Activated CD4-positive, alpha-beta T cell treated with anti-CD3 and anti-CD28 coated beads, Interleukin-2, amount 10 ng/mL, durations not matched to agents 24 days and 14 days (primary cell): ENCODE measurements at regions not wholly inside any gene's neighbourhood (a gene's known extent, or its start where the extent isn't known, plus 50 kb on each side); places are given as distances from the start of the nearest gene placed in this dataset.

Source experiments
- DNase-seq: peaks from one replicate; pipeline ENCODE4 v3.0.0; 2022
- H3K27ac Mint-ChIP-seq: one replicate; pipeline ENCODE4 v1.8.0; 2022; ENCODE audit warnings: mild to moderate bottlenecking, mixed read lengths
- H3K27me3 Mint-ChIP-seq: one replicate; pipeline ENCODE4 v1.8.0; 2022; ENCODE audit warnings: mixed read lengths
- H3K36me3 Mint-ChIP-seq: one replicate; pipeline ENCODE4 v1.8.0; 2022; ENCODE audit warnings: low read depth, mild to moderate bottlenecking, mixed read lengths
- H3K4me1 Mint-ChIP-seq: one replicate; pipeline ENCODE4 v1.8.0; 2021; ENCODE audit warnings: mixed read lengths
- H3K4me3 Mint-ChIP-seq: one replicate; pipeline ENCODE4 v1.8.0; 2022; ENCODE audit warnings: mild to moderate bottlenecking, moderate library complexity, mixed read lengths
- H3K9me3 Mint-ChIP-seq: one replicate; pipeline ENCODE4 v1.8.0; 2021; ENCODE audit warnings: mixed read lengths
- intact Hi-C: fragments of 100-400 bp; cut with micrococcal nuclease; formaldehyde crosslinking; loops from one replicate; pipeline ENCODE4 v1.15.1; 2023

DNA sequence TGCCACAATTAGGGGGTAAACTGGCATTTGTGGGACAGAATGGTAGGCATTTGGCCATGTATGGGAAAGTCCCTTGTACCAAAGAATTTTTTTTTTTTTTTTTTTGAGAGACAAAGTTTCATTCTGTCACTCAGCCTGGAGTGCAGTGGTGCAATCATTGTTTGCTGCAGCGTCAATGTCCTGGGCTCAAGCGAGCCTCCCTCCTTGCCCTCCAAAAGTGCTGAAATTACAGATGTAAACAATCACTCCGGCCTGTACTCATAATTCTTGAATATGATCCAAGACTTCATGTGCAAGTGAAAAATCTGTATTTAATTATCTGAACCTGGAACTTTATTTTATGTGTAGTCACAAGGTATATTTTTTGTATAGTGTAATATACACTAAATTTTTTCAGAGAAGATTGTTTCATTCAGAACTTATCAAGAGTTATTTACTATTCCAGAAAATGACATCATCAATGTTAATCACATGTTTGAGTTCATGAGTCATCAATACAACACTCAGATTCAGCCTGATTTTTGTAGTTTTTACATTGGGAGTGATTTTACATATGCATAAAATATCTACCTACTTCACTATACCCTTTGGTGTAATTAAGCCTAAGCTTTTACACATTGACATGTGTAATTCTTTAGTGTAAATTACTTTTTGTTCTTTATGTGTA lies 138.7 kb upstream of the L3MBTL4 start:
- no peaks in the 10 kb centered on the region for H3K9me3 Mint-ChIP-seq
- H3K36me3 Mint-ChIP-seq: no peaks in the 10 kb centered on the region
- no peak overlapping the region for H3K4me3 Mint-ChIP-seq
- intact Hi-C loops: no loop called here
- no peak for DNase-seq
- no peaks in the 10 kb centered on the region for H3K27me3 Mint-ChIP-seq
- H3K27ac Mint-ChIP-seq: no peak overlapping the region
- no peaks in the 10 kb centered on the region for H3K4me1 Mint-ChIP-seq

DNA sequence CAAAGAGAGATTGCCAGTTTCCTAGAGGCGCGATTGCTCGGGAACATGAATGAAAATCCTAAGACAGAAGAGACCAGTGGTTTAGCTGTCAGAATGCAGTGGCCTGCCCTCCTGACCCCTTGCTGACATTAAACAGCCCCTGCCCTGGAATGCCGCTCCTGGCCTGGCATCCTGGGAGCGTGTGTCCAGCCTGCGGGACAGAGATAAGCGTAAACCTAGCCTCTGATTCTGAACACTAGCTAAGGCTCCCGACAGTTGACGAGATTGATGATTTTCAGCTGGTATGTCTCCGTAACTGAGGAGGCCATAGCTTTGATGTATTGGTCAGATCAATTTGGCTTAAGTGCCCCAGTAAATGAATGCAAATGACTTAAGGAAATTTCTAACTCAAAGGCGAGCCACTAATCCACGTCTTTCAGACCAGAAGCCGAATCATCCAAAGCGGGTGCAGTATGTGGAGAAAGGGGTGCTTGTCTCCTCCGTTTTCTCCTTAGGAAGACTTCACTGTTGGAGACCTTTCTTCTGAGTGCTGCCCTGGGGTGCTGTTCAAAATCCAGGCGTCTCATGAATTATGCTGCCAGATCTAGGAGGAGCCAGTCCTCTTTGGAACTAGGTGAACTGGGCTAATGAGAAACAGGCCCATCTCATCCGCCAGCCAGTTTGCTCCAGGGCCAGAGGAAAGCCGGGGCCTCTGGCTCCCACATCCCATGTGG lies 142.5 kb upstream of the L3MBTL4 start:
- DNase-seq: no peak
- Mint-ChIP-seq H3K27ac (no peak overlapping the region), H3K36me3 (no peaks in the 10 kb centered on the region), H3K4me1 (no peaks in the 10 kb centered on the region), H3K27me3 (no peaks in the 10 kb centered on the region), H3K9me3 (no peaks in the 10 kb centered on the region), H3K4me3 (no peak overlapping the region)
- intact Hi-C loops: no loop called here

DNA sequence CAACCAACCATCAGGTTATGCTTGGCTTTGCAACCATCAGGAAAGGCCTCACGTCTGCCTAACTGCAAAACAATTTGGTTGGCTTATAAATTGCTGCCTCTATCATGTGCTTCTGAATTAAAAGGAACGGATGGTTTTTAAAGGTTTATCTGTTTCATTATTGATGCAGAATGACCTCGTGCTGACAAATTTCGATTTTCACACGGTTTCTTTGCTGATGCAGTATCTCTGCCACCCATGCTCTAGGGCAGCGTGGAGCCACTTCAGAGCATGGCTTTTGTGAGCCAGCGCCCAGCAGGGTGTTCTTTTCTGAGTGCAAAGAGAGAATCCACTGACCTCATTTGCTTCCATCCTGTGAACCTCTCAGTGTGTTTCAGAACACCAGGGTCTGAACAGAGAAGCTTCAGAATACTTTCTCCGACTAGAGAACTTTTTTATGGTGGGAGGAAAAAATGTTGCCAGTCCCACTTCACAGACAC lies 143.1 kb upstream of the L3MBTL4 start:
- Mint-ChIP-seq H3K4me3 (no peak overlapping the region), H3K27me3 (no peaks in the 10 kb centered on the region), H3K27ac (no peak overlapping the region), H3K36me3 (no peaks in the 10 kb centered on the region), H3K9me3 (no peaks in the 10 kb centered on the region), H3K4me1 (no peaks in the 10 kb centered on the region)
- no peak for DNase-seq
- intact Hi-C loops: no loop called here

DNA sequence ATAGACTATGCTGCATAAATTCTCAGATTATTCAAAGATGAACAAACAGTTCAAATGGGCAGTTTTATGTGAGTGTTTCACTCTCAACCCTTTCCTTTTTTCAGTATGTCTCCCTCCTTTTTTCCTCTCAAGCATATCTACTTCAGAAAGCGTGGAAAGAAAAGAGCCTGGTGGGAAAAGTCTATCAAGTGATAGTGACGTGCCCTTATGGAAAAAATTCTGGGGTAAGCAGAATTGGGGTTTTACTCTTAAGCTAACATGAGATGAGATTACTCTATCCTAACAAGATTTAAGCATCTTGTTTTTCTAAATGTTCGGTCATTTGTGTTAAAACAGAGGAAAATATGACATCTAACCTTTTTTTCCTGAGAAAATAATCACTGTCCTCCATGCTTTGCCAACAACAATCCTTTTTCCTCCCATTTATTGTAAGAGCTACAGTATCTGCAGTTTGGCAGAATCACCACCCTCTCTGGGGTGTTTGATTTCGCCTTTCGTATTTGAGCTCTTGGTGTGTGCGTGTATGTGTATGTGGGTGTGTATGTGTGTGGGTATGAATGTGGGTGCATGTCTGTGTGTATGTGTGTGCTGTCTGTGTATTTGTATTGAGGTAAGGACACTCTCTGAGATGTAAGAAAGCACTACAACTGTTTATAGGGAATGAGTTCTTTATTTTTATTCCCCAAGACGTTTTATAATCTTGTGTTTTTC lies 143.9 kb upstream of the L3MBTL4 start:
- no peak for DNase-seq
- intact Hi-C loops: no loop called here
- Mint-ChIP-seq H3K27me3 (no peaks in the 10 kb centered on the region), H3K27ac (no peak overlapping the region), H3K9me3 (no peaks in the 10 kb centered on the region), H3K4me3 (no peak overlapping the region), H3K4me1 (no peaks in the 10 kb centered on the region), H3K36me3 (no peaks in the 10 kb centered on the region)

DNA sequence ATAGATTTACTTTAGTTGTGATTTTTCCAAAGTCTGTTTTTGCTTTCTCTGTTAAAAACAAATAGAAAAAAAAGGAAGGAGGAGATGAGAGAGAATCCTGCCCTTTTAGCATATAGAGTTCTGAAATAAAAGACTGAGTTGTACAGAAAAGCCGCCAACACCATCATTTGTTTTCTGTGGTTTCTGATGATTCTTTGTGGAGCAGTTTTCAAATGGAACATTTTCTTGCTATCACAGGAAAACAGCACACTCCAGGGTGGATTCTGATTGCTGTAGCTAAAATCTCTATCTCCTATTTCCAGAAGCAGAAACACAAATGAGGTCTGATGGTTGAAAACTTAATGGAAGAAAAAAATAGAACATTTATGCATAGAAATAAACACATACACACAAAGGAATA lies 144.6 kb upstream of the L3MBTL4 start:
- DNase-seq: no peak
- intact Hi-C loops: no loop called here
- Mint-ChIP-seq H3K4me3 (no peak overlapping the region), H3K4me1 (no peaks in the 10 kb centered on the region), H3K9me3 (no peaks in the 10 kb centered on the region), H3K27ac (no peak overlapping the region), H3K36me3 (no peaks in the 10 kb centered on the region), H3K27me3 (no peaks in the 10 kb centered on the region)

DNA sequence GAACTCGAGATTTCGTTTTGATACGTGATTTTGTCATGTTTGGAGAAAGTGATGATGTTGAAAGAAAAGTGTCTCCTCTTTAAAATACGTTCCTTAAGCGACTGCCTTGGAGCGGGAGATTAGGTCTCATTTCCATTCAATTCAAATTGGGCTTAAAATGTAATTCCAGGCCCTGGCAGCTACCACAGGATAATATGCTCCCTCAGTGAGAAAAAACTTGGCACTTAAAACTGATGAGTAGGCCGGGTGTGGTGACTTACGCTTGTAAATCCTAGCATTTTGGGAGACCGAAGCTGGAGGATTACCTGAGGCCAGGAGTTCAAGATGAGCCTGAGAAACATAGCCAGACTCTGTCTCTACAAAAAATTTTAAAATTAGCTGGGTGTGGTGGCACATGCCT lies 146.3 kb upstream of the L3MBTL4 start:
- no peaks in the 10 kb centered on the region for H3K27me3 Mint-ChIP-seq
- H3K9me3 Mint-ChIP-seq: no peaks in the 10 kb centered on the region
- no peaks in the 10 kb centered on the region for H3K36me3 Mint-ChIP-seq

DNA sequence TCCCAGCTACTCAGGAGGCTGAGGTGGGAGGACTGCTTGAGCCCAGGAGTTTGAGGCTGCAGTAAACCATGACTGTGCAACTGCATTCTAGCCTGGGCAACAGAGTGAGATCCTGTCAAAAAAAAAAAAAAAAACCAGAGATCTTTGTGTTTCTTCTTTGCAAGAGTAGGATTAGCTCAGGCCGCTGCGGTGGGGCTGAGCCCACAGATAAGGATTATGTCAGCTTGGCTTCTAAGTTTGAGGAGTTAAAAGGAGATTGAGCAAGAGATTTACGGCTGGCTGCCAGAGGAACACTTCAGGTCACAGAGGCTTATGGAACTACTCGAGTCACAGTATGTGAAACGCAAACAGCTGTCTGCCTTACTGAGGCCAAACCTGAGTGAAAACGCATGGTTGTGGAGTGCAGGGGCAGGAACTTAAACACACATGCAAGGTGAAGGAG lies 146.7 kb upstream of the L3MBTL4 start:
- no peaks in the 10 kb centered on the region for H3K4me1 Mint-ChIP-seq
- no peaks in the 10 kb centered on the region for H3K9me3 Mint-ChIP-seq
- DNase-seq: no peak
- no peaks in the 10 kb centered on the region for H3K36me3 Mint-ChIP-seq
- intact Hi-C loops: no loop called here
- H3K27ac Mint-ChIP-seq: no peak overlapping the region
- no peaks in the 10 kb centered on the region for H3K27me3 Mint-ChIP-seq
- no peak overlapping the region for H3K4me3 Mint-ChIP-seq

More for the DNA sequence above, 146.3 kb upstream of the L3MBTL4 start:
- no peak for DNase-seq
- H3K4me1 Mint-ChIP-seq: no peaks in the 10 kb centered on the region
- no peak overlapping the region for H3K4me3 Mint-ChIP-seq
- no peak overlapping the region for H3K27ac Mint-ChIP-seq
- intact Hi-C loops: no loop called here

DNA sequence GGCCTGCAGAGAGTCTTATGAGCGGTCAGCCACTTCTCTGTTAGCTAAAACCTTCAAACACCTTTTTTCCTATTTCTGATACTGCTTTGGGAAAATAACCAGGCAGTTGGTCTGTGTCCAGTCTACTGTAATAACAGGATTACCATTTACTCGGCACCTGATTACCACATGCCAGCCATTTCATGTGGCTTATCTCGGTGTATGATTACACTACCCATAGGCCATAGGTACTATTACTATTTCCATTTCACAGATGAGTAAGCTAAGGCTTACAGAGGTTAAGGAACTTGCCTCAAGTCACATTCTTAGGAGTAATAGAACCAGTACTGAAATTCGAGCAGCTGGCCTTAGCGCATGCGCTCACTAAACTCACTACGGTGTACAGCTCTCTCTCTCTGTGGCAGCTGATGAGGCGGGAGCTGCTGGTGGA lies 147.2 kb upstream of the L3MBTL4 start:
- Mint-ChIP-seq H3K27me3 (no peaks in the 10 kb centered on the region), H3K27ac (no peak overlapping the region), H3K4me1 (no peaks in the 10 kb centered on the region), H3K9me3 (no peaks in the 10 kb centered on the region), H3K4me3 (no peak overlapping the region), H3K36me3 (no peaks in the 10 kb centered on the region)
- no peak for DNase-seq
- intact Hi-C loops: no loop called here

DNA sequence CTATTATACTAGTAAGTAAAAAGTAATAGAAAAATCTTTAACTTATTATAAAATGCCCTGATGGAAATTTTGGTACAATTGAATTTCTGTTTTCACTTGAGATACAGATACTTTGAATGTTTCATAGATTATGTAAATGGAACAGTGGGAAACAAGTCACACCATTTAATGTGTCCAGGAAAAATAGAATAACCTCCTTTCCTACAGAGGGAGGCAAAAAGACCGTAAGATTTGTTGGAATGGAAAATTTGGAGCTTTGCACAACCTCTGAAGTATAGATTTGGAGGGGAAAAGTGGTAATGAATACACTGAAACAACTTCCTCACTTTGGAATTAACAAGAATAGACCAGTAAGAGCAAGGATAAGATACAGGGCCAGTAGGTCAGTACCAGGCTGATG lies 149.2 kb upstream of the L3MBTL4 start:
- no peak overlapping the region for H3K27ac Mint-ChIP-seq
- H3K4me1 Mint-ChIP-seq: no peaks in the 10 kb centered on the region
- no peaks in the 10 kb centered on the region for H3K36me3 Mint-ChIP-seq

DNA sequence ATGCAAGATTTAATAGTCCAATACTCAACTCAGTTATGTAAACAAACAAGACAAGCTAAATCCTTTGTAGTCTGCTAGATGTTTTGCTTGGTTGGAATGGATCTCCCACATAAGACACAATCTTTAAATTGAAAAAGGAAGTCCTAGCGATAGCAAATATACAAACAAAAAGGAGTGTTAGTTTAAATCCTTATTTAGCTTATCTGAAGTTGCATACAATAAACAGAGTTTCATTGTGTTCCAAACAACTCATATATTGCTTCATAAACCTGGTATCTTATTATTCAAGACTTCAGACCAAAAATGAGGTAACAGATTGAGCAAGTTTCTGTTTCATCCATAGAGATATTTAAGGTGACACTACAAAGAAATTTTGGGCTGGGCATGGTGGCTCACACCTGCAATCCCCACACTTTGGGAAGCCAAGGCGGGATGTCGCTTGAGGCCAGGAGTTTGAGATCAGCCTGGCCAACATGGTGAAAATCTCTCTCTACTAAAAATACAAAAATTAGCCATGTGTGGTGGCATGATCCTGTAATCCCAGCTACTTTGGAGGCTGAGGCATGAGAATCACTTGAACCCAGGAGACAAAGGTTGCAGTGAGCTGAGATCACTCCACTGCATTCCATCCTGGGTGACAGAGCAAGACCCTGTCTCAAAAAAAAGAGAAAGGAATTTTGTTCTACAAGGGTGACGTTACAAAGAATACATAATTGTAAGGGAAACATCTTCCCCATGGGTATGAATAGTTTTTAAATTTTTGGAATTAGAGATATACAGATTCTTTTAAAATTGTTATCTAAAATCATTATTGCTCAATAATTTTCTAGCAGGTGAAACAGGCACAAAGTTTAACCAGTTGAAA lies 150.5 kb upstream of the L3MBTL4 start:
- Mint-ChIP-seq H3K4me3 (no peak overlapping the region), H3K36me3 (no peaks in the 10 kb centered on the region), H3K4me1 (no peaks in the 10 kb centered on the region), H3K27ac (no peak overlapping the region), H3K9me3 (peaks cover 3% of the 10 kb centered on the region), H3K27me3 (no peaks in the 10 kb centered on the region)
- intact Hi-C loops: no loop called here
- DNase-seq: no peak

More for the DNA sequence above, 149.2 kb upstream of the L3MBTL4 start:
- H3K27me3 Mint-ChIP-seq: no peaks in the 10 kb centered on the region
- DNase-seq: no peak
- intact Hi-C loops: no loop called here
- H3K4me3 Mint-ChIP-seq: no peak overlapping the region
- peaks cover 2% of the 10 kb centered on the region for H3K9me3 Mint-ChIP-seq

DNA sequence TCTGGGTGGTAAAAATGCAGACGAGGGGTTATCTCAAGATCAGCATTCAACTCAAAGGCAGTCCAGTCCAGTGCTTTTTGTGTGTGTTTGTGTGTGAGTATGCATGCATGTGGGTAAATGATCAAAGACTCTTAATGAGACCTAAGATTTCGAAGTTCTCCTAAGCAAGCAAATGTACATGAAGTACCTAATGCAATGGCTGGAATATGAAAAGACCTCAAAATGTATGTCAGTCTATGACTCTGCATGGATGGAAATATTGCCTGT lies 151.0 kb upstream of the L3MBTL4 start:
- no peak for DNase-seq
- H3K9me3 Mint-ChIP-seq: peaks cover 3% of the 10 kb centered on the region
- no peak overlapping the region for H3K4me3 Mint-ChIP-seq

DNA sequence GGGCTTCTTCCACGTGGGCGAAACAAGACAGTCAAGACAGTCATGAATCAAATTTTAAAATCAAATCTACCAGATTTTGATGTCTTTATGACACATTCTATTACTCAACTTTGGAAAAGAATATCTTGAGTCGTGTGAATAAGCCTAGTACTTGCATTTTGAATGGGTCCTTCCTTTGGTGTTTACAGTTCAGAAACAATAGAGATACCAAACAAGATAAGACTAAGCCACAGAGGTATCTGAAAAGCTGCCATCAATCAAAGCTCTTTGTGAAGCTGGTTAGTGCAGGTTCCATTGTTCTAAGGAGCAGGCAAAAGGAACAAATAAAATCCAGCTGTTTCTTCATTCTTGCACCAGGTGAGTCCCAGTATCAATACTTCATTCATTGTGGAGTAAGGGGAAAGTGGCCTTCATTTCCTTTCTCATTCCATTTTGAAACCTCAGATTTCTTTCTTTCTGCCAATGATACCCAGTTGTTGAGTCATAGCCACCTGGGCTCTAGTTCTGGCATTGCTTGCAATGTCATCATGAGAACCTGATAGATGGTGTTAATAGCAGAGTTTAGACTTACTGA lies 151.7 kb upstream of the L3MBTL4 start:
- intact Hi-C loops: no loop called here
- Mint-ChIP-seq H3K4me3 (no peak overlapping the region), H3K36me3 (no peaks in the 10 kb centered on the region), H3K27me3 (no peaks in the 10 kb centered on the region), H3K27ac (no peak overlapping the region), H3K9me3 (peaks cover 3% of the 10 kb centered on the region), H3K4me1 (no peaks in the 10 kb centered on the region)
- DNase-seq: no peak

More for the DNA sequence above, 151.0 kb upstream of the L3MBTL4 start:
- Mint-ChIP-seq H3K36me3 (no peaks in the 10 kb centered on the region), H3K27me3 (no peaks in the 10 kb centered on the region), H3K27ac (no peak overlapping the region), H3K4me1 (no peaks in the 10 kb centered on the region)
- intact Hi-C loops: no loop called here

DNA sequence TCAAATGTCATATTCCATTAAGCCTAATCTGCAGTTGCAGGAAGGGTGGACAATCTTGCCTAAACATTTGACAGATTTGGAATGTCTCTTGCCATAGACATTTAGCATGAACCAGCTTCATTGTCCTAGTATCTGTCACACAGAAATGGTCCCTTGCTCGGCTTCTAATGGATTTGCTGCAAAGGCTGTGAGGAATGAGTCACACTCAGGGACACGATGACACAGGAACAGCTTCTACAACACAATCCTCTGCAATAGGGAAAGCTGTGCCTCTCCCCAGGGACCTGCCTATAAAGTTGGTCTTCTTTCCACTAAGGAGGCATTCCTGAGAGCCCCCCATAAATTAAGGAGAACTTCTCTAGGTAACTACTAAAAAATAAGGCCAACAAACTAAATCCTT lies 155.1 kb upstream of the L3MBTL4 start:
- no peak overlapping the region for H3K27ac Mint-ChIP-seq
- no peak overlapping the region for H3K4me3 Mint-ChIP-seq
- no peaks in the 10 kb centered on the region for H3K36me3 Mint-ChIP-seq
- no peaks in the 10 kb centered on the region for H3K4me1 Mint-ChIP-seq
- intact Hi-C loops: no loop called here
- peaks cover 3% of the 10 kb centered on the region for H3K9me3 Mint-ChIP-seq
- DNase-seq: no peak
- H3K27me3 Mint-ChIP-seq: no peaks in the 10 kb centered on the region
